H9 (cell line): ENCODE measurements at regions not wholly inside any gene's neighbourhood (a gene's known extent, or its start where the extent isn't known, plus 50 kb on each side); places are given as distances from the start of the nearest gene placed in this dataset.

ENCODE experiments used
- DNase-seq: peaks from one replicate; pipeline ENCODE4 v3.0.0-alpha.2; 2017
- H2AFZ ChIP-seq: one replicate; pipeline ENCODE4 v1.6.1; 2013; ENCODE audit warnings: mild to moderate bottlenecking, low read length, control low read depth, moderate library complexity
- H2AK5ac ChIP-seq: 2 replicates; pipeline ENCODE4 v1.6.1; 2013; ENCODE audit warnings: low read length, control low read depth, mixed read lengths; ENCODE audit not compliant: insufficient read length
- H2BK120ac ChIP-seq: one replicate; pipeline ENCODE4 v1.6.1; 2013; ENCODE audit warnings: low read depth, mild to moderate bottlenecking, low read length, control low read depth, inconsistent platforms; ENCODE audit not compliant: poor library complexity, severe bottlenecking
- H2BK12ac ChIP-seq: 2 replicates; pipeline ENCODE4 v1.6.1; 2013; ENCODE audit warnings: low read length, control low read depth, mixed read lengths, low read depth; ENCODE audit not compliant: insufficient read length
- H2BK15ac ChIP-seq: 2 replicates; pipeline ENCODE4 v1.6.1; 2013; ENCODE audit warnings: low read depth, low read length, control low read depth
- H2BK20ac ChIP-seq: one replicate; pipeline ENCODE4 v1.6.1; 2013; ENCODE audit warnings: low read depth, mild to moderate bottlenecking, low read length, control low read depth, inconsistent platforms; ENCODE audit not compliant: poor library complexity, severe bottlenecking
- H2BK5ac ChIP-seq: 2 replicates; pipeline ENCODE4 v1.6.1; 2013; ENCODE audit warnings: low read length, control low read depth, mixed read lengths; ENCODE audit not compliant: insufficient read length
- H3K14ac ChIP-seq: 2 replicates; pipeline ENCODE4 v1.6.1; 2013; ENCODE audit warnings: low read length, control low read depth; ENCODE audit not compliant: insufficient read depth
- H3K18ac ChIP-seq: 2 replicates; pipeline ENCODE4 v1.6.1; 2013; ENCODE audit warnings: low read depth, mild to moderate bottlenecking, mixed read lengths, low read length, control low read depth; ENCODE audit not compliant: insufficient read length
- H3K23ac ChIP-seq: 2 replicates; pipeline ENCODE4 v1.6.1; 2013; ENCODE audit warnings: low read length, control low read depth, mixed read lengths, low read depth; ENCODE audit not compliant: insufficient read length
- H3K23me2 ChIP-seq: 2 replicates; pipeline ENCODE4 v1.6.1; 2013; ENCODE audit warnings: low read depth, mild to moderate bottlenecking, mixed read lengths, low read length, control low read depth; ENCODE audit not compliant: insufficient read length, poor library complexity, severe bottlenecking
- H3K27ac ChIP-seq: 2 replicates; pipeline ENCODE4 v1.5.1; 2013; ENCODE audit warnings: low read length, control low read depth, mixed read lengths, low read depth; ENCODE audit not compliant: insufficient read length
- H3K27me3 ChIP-seq: 2 replicates; pipeline ENCODE4 v1.6.1; 2013; ENCODE audit warnings: low read length, control low read depth, inconsistent platforms; ENCODE audit not compliant: insufficient read depth
- H3K4ac ChIP-seq: 2 replicates; pipeline ENCODE4 v1.6.1; 2013; ENCODE audit warnings: low read depth, mild to moderate bottlenecking, control low read depth, inconsistent platforms, low read length, moderate library complexity
- H3K4me1 ChIP-seq: 2 replicates; pipeline ENCODE4 v1.6.1; 2013; ENCODE audit warnings: low read length, control low read depth, inconsistent platforms; ENCODE audit not compliant: insufficient read depth
- H3K4me2 ChIP-seq: 2 replicates; pipeline ENCODE4 v1.6.1; 2013; ENCODE audit warnings: low read length, control low read depth, mixed read lengths; ENCODE audit not compliant: insufficient read length, insufficient read depth
- H3K56ac ChIP-seq: 2 replicates; pipeline ENCODE4 v1.6.1; 2013; ENCODE audit warnings: low read depth, mild to moderate bottlenecking, mixed read lengths, low read length, control low read depth; ENCODE audit not compliant: insufficient read length
- H3K79me1 ChIP-seq: 2 replicates; pipeline ENCODE4 v1.6.1; 2013; ENCODE audit warnings: low read depth, mild to moderate bottlenecking, moderate library complexity, low read length, control low read depth, inconsistent platforms; ENCODE audit not compliant: insufficient read depth, poor library complexity, severe bottlenecking
- H3K79me2 ChIP-seq: 2 replicates; pipeline ENCODE4 v1.6.1; 2013; ENCODE audit warnings: low read length, control low read depth, inconsistent platforms; ENCODE audit not compliant: insufficient read depth
- H3K9ac ChIP-seq: 2 replicates; pipeline ENCODE4 v1.6.1; 2013; ENCODE audit warnings: low read length, control low read depth, mixed read lengths; ENCODE audit not compliant: insufficient read length; ENCODE audit errors: extremely low read depth
- H3K9me3 ChIP-seq: one replicate; pipeline ENCODE4 v1.6.1; 2013; ENCODE audit warnings: low read depth, low read length, inconsistent platforms; ENCODE audit not compliant: control insufficient read depth
- H3T11ph ChIP-seq: one replicate; pipeline ENCODE4 v1.6.1; 2013; ENCODE audit warnings: mild to moderate bottlenecking, low read length, control low read depth, inconsistent platforms
- H4K20me1 ChIP-seq: one replicate; pipeline ENCODE4 v1.6.1; 2013; ENCODE audit not compliant: control insufficient read depth, insufficient read length, insufficient read depth
- H4K5ac ChIP-seq: 2 replicates; pipeline ENCODE4 v1.6.1; 2013; ENCODE audit warnings: low read depth, mild to moderate bottlenecking, mixed read lengths, low read length, control low read depth; ENCODE audit not compliant: insufficient read length
- H4K8ac ChIP-seq: replicated peaks from 2 replicates; pipeline ENCODE4 v1.6.1; 2013; ENCODE audit warnings: low read length, control low read depth, mixed read lengths, low read depth; ENCODE audit not compliant: insufficient read length
- H4K91ac ChIP-seq: 2 replicates; pipeline ENCODE4 v1.6.1; 2013; ENCODE audit warnings: low read depth, mild to moderate bottlenecking, moderate library complexity, mixed read lengths, low read length, control low read depth; ENCODE audit not compliant: insufficient read length
- H3K27ac Mint-ChIP-seq, 3 experiments: 2 replicates in 2 of 3; 3 replicates in 1 of 3; pipeline ENCODE4 v1.8.0; 2020 to 2021; ENCODE audit warnings: mixed read lengths in 3 of 3, mild to moderate bottlenecking in 1 of 3, moderate library complexity in 1 of 3
- H3K27me3 Mint-ChIP-seq: 2 replicates; pipeline ENCODE4 v1.8.0; 2021; ENCODE audit warnings: low read depth, mild to moderate bottlenecking, moderate library complexity, mixed read lengths
- H3K36me3 Mint-ChIP-seq, 3 experiments: 2 replicates in 2 of 3; 3 replicates in 1 of 3; pipeline ENCODE4 v1.8.0; 2020 to 2021; ENCODE audit warnings: low read depth in 3 of 3, mixed read lengths in 3 of 3; ENCODE audit not compliant: insufficient read depth in 1 of 3
- H3K4me1 Mint-ChIP-seq, 2 experiments: 2 replicates each; pipeline ENCODE4 v1.8.0; 2020; ENCODE audit warnings: mixed read lengths in 2 of 2
- H3K4me3 Mint-ChIP-seq, 2 experiments: 2 replicates in 1 of 2; 3 replicates in 1 of 2; pipeline ENCODE4 v1.8.0; 2020 to 2021; ENCODE audit warnings: mild to moderate bottlenecking in 2 of 2, mixed read lengths in 2 of 2, moderate library complexity in 1 of 2
- H3K9me3 Mint-ChIP-seq, 2 experiments: 2 replicates in 1 of 2; 3 replicates in 1 of 2; pipeline ENCODE4 v1.8.0; 2020; ENCODE audit warnings: mild to moderate bottlenecking in 2 of 2, mixed read lengths in 2 of 2, moderate library complexity in 1 of 2
- WGBS: extraction: QIAGEN DNeasy Blood & Tissue Kit; methylation state at CpG from one replicate; pipeline ENCODE4 v1.1.7; 2013; ENCODE audit warnings: missing lambda C conversion rate, low lambda C conversion rate, mixed read lengths; ENCODE audit not compliant: insufficient read length; ENCODE audit errors: extremely low coverage; 5-methylcytosine and 5-hydroxymethylcytosine counted together
- TF ChIP-seq, protein P1 (sequence below): fragments of 200-600 bp; sonication (generic); conservative IDR thresholded peaks from 3 replicates; pipeline ENCODE4 v1.8.0; 2021; ENCODE audit warnings: antibody characterized with exemption, mild to moderate bottlenecking

GRCh38 chr4:138616775-138617174, 374.6 kb upstream of the SLC7A11 start:
- Histone ChIP-seq H3K56ac (no peak overlapping the region), H2BK12ac (no peak overlapping the region), H3K9me3 (peaks cover 12% of the 10 kb centered on the region), H3K79me2 (no peaks in the 10 kb centered on the region), H3K79me1 (no peaks in the 10 kb centered on the region), H3K23ac (no peak overlapping the region), H4K91ac (no peak overlapping the region), H3K9ac (no peak overlapping the region), H2BK5ac (no peak overlapping the region), H3K23me2 (no peaks in the 10 kb centered on the region), H3K4me1 (peaks cover 2% of the 10 kb centered on the region; the same call in 1 of the 2 replicates), H4K20me1 (no peaks in the 10 kb centered on the region), H3K4ac (no peak overlapping the region), H3K14ac (no peak overlapping the region), H2AFZ (no peak overlapping the region), H3K27me3 (no peaks in the 10 kb centered on the region), H4K5ac (no peak overlapping the region), H3K18ac (no peak overlapping the region), H2AK5ac (no peak overlapping the region), H3T11ph (no peak overlapping the region), H3K27ac (no peak overlapping the region), H2BK20ac (no peak overlapping the region), H4K8ac (no peak overlapping the region), H2BK120ac (no peak overlapping the region), H3K4me2 (no peak overlapping the region), H2BK15ac (no peak overlapping the region)
- TF ChIP-seq, protein P1, sequence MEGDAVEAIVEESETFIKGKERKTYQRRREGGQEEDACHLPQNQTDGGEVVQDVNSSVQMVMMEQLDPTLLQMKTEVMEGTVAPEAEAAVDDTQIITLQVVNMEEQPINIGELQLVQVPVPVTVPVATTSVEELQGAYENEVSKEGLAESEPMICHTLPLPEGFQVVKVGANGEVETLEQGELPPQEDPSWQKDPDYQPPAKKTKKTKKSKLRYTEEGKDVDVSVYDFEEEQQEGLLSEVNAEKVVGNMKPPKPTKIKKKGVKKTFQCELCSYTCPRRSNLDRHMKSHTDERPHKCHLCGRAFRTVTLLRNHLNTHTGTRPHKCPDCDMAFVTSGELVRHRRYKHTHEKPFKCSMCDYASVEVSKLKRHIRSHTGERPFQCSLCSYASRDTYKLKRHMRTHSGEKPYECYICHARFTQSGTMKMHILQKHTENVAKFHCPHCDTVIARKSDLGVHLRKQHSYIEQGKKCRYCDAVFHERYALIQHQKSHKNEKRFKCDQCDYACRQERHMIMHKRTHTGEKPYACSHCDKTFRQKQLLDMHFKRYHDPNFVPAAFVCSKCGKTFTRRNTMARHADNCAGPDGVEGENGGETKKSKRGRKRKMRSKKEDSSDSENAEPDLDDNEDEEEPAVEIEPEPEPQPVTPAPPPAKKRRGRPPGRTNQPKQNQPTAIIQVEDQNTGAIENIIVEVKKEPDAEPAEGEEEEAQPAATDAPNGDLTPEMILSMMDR: no peak
- Mint-ChIP-seq H3K9me3 (peaks cover 18 to 32% of the 10 kb centered on the region in 2 experiments; a peak in 4 of 5 replicates), H3K4me1 (peaks cover 27 to 28% of the 10 kb centered on the region in 2 experiments), H3K27ac (no peak overlapping the region), H3K27me3 (no peaks in the 10 kb centered on the region), H3K36me3 (peaks cover under 1 to 28% (median 22%) of the 10 kb centered on the region in 3 experiments), H3K4me3 (no peak overlapping the region)
- no peak for DNase-seq
- WGBS: no CpG with 5 or more reads among the region's 2 CpGs
